Activated CD4-positive, CD25-positive, alpha-beta regulatory T cell treated with anti-CD3 and anti-CD28 coated beads, Interleukin-2, amount 50 U/mL, for 72 hours (primary cell): ENCODE measurements at regions not wholly inside any gene's neighbourhood (a gene's known extent, or its start where the extent isn't known, plus 50 kb on each side); places are given as distances from the start of the nearest gene placed in this dataset.
"Not testable (repeated sequence)": the region's sequence is repeated elsewhere in the genome, so short reads cannot be mapped to it uniquely, and the experiment has no call there.

Source experiments
- DNase-seq: peaks from one replicate; pipeline ENCODE4 v3.0.0; 2021

DNA sequence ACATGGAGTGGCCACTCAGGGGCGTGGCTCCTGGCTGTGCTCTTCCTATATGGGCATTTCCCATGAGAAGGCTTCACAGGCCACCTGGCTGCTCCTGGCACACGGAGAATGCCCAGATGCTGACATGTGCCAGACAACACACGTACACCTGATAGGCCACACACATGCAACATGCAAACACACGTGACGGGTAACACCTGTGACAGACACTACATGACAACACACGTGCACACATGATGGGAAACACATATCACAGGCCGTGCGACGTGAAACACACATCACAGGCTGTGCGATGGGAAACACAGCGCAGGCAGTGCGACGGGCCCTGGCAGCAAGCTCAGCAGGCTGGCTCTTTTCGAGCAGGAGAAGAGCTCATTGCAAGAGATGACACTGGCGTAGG, 94.3 kb upstream of the HMX1 start:
- not testable (repeated sequence) for DNase-seq

GRCh38 chr4:8964201-8964788, 92.7 kb upstream of the HMX1 start:
- not testable (repeated sequence) for DNase-seq

- DNase-seq, result not testable (repeated sequence)
These were observed 91.9 kb upstream of the HMX1 start for GRCh38 chr4:8963533-8963932.

DNA sequence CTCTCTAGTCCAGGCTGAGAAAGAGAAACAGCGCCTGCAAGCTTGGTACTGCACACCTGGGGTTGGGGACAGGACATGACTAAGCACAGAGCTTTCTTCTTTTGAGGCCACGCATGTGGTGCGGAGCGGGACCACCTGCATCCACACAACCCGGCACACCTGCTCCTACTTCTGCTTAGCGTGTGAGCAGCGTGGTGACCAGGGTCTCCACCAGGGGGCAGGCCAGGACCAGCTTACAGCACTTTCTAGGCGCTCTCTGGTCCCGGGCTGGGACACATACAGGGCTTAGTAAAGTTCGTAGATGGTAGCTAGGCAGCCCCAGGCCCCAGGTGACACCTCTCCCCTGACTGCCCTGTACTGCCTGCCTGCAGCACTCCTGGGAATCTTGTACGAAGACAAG, 89.7 kb upstream of the HMX1 start:
- DNase-seq, result peak; percentile 62

GRCh38 chr4:8959471-8959870, 87.8 kb upstream of the HMX1 start:
- DNase-seq, result not testable (repeated sequence)

GRCh38 chr4:8954001-8954400, 82.4 kb upstream of the HMX1 start:
- not testable (repeated sequence) for DNase-seq

DNA sequence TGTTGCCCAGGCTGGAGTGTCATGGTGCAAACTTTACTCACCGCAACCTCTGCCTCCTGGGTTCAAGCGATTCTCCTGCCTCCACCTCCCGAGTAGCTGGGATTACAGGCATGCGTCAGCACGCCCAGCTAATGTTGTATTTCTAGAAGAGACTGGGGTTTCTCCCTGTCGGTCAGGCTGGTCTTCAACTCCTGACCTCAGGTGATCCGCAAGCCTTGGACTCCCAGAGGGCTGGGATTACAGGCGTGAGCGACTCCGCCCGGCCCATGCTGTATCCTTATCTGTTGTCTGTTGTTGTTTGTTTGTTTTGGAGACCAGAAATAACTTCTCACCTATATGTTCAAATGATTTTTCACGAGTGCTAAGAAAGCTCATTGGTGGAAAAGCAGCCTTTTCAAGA, 81.2 kb upstream of the HMX1 start:
- DNase-seq, result not testable (repeated sequence)

GRCh38 chr4:8952109-8952508, 80.5 kb upstream of the HMX1 start:
- not testable (repeated sequence) for DNase-seq

DNA sequence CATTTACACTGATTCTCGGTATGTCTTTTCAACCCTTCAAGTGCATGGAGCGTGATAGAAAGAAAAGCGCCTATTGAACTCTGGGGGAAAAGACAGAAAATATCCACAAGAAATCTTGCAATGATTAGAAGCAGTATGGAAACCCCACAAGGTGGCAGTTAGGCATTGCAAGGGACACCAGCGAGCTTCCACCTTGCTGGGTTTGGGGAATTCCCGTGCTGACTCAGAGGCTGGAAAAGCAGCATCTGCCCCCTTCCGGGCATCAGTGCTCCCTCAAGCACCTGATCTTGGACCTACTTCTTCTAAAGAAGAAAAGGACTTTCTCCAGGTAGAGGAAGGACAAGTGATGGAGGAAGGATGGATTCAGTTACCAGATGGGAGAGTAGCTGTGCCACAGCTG, 73.9 kb upstream of the HMX1 start:
- DNase-seq, result not testable (repeated sequence)

GRCh38 chr4:8943367-8943766, 71.7 kb upstream of the HMX1 start:
- DNase-seq, result not testable (repeated sequence)

DNA sequence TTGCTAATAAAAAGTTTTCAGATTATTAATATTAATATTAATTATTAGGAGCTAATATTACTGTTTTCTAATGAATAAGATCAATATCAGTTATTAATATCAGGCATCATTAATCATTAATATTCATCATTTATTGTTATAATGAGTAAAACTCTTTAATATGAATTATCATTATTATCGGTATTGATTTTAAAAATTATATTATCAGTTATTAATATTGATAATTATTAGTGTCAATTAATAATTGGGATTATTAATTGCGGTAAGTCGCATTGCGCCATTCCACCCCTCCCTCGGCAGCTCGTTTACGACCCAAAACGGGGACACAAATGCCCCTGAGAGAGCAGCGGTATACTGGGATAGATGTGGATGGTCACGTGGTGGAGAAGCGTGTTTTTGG, 70.4 kb upstream of the HMX1 start:
- not testable (repeated sequence) for DNase-seq

DNA sequence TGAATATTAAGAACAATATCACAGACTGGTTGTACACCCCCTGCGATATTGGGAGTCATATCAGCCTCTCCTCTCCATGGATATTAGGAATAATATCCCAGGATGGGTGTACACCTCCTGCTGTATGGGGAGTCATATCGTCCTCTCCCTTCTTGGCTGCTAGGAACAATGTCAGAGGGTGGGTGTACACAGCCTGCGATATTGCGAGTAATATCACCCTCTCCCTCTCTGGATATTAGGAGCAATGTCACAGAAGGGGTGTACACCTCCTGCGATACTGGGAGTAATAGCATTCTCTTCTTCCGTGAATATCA, 69.8 kb upstream of the HMX1 start:
- not testable (repeated sequence) for DNase-seq

DNA sequence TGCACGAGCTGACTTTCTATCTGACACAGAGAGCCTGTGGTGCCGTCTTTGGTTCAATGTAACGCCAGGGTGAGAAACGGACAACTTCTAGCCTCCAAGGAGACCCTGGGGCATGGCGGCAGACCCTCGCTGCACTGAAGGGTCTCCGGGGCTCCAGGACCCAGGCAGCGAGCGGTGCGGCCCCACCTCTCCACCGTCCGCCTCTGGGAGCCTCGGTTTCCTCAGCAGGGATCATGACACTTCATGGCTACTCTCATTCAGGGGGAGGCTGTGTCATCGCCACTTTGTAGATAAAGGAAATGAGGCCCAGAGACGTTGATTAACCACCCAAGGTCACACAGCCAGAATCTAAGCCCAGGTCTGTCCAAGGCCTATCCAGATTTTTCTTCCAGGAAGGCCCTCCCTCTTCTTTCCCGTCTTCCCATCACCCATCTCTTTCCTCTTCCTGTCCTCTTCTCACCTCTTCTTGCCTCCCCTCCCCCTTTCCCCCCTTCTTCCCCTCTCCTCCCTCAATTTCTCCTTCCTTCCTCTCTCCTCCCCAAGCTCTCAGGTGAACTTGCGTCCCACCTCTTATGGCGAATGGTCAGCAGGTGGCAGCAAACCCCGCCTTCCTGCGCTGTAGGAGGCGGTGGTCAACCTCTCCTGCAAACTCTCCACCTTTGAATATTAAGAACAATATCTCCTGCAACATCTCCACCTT, 69.3 kb upstream of the HMX1 start:
- no peak for DNase-seq

DNA sequence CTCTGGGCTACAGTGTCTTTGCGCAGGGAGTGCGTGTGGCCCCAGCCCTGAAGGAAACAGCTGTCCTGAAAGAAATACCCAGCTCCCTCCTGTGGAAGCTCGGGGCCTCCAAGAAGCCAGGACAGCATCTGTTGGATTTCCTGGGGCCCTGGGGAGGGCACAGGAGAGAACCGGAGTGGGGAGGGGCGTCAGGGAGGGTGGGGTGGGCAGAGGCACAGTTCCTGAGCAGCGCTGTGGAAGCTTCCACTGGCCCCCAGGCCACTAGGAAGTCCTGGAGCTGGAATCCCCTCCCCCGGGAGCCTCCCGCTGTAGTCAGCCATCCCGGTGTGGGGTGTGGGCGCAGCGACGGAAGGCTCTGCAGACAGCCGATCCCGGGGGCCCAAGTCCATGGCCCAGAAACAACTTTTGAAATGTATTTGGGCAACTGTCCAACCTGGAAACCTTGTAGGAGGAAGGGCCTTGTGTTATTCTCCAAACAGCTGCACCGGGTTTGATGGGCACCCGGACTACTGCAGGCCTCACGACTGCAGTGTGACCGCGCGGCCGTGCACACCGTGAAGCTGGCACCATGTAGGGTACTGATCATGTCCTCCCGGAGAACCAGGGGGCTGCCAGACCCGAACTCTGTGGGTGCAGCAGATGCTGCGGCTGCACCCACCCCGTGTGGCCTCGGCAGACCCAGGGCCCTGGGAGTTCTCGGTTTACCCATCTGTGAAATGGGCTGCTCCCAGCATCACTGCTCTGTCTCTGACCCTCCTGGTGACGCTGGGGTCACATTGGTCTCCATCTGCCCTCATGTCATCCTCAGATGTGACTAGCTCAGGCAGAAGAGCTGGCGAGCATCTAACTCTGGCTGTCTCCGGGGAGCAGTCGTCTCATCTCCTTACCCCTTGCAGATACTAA, 68.5 kb upstream of the HMX1 start:
- no peak for DNase-seq

GRCh38 chr4:8939160-8939839, 67.7 kb upstream of the HMX1 start:
- DNase-seq, result no peak

GRCh38 chr4:8938623-8939022, 67.0 kb upstream of the HMX1 start:
- no peak for DNase-seq

- DNase-seq, result no peak
These were observed 66.5 kb upstream of the HMX1 start for GRCh38 chr4:8938137-8938536.

DNA sequence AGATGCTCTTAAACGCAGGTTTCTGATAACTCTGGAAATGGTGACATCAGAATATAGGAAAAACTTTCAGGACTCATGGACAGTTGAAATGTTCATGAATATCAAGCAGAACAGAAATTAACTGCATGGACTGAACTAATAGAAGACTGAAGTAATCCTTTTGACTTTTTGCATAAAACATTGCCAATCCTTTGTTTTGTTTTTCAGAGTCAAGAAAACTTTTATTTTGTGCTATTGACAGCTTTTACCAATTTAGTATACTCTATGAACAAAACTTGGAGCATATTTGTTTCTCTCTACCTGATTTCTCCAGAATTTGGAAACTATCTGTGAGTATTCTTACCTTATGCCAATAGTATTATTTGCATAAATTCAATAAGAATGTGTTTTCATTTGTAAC, 61.2 kb upstream of the HMX1 start:
- DNase-seq, result no peak

DNA sequence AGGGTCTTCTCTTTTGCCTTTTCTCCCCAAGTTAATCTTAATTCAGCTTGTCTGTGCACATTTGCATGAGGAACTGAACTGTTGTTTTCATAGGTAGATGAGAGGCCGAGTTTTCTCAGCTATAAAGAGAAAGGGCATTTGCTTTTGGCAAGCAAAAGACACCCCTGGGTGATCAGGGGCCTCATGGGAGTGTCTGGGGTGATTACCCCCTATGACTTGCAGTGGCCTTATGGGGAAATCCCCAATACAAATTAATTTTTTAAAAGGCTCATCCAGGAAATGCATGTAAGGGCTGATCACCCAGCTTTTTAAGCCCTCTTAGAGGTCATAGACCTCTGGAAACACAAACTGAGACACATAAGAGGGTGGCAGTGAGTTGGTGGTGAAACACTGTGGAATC, 56.4 kb upstream of the HMX1 start:
- no peak for DNase-seq

DNA sequence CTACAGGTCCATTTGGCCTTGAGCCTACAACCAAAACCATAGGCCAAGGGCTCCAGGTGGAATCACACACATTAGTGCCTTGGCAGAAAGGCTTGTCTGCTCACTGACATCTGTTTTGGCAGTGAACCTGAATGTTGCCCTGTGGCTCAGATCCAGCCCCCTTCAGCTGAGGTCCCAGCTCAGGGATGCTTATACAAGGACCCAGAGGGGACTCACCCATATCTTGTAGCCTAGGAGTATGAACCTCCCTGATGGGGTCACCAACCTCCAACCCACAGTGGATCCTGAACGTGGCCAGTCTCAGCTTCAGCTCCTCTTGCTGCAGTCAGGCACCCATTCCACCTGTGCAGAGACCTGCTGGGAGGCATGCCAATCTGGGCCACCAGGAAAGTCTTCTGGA, 50.8 kb upstream of the HMX1 start:
- no peak for DNase-seq

GRCh38 chr4:8921465-8921864, 49.8 kb upstream of the HMX1 start:
- DNase-seq, result no peak
